GM18909 (cell line): ENCODE measurements at regions not wholly inside any gene's neighbourhood (a gene's known extent, or its start where the extent isn't known, plus 50 kb on each side); places are given as distances from the start of the nearest gene placed in this dataset.
"Not testable (repeated sequence)": the region's sequence is repeated elsewhere in the genome, so short reads cannot be mapped to it uniquely, and the experiment has no call there.

Experiments used
- ATAC-seq: cut with Tn5 transposase; IDR thresholded peaks from one replicate; pipeline ENCODE4 v1.9.1; 2021; ENCODE audit warnings: mild to moderate bottlenecking; ENCODE audit not compliant: unreplicated experiment, poor library complexity

GRCh38 chr17:71592431-71592830 is 528.4 kb upstream of the SOX9 start:
- no peak for ATAC-seq

- no peak for ATAC-seq
Observed at GRCh38 chr17:71593078-71593477, 527.7 kb upstream of the SOX9 start.

GRCh38 chr17:71599583-71599982 is 521.2 kb upstream of the SOX9 start:
- not testable (repeated sequence) for ATAC-seq

DNA sequence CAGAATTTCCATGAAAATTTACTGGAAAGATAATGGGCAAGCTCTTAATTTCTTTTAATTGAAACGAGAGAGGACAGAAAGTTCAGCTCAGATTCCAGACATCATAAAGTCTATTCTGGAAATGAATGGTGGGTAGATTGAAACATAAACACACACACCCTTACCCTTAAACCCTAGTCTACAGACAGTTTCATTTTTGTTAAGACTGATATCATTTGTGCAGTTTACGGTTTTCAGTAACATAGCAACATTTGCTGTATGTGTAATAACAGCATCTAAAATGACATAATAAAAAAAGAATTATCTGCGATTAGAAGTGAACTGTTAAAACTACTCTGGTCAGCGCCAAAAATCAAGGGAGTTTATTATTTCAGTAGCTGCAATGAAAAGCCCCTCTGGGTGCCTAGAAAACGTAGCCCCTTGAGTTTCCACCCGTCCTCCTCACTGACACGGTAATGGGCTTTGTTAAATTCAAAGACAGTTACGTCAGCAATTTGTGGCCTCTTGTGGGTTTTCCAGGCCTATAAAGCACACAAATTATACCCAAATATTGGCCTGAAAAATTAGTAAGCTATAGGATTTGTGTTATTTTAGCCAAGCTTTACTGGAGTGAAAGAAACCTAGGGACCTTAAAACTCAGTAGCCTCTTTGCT is 520.6 kb upstream of the SOX9 start:
- no peak for ATAC-seq

DNA sequence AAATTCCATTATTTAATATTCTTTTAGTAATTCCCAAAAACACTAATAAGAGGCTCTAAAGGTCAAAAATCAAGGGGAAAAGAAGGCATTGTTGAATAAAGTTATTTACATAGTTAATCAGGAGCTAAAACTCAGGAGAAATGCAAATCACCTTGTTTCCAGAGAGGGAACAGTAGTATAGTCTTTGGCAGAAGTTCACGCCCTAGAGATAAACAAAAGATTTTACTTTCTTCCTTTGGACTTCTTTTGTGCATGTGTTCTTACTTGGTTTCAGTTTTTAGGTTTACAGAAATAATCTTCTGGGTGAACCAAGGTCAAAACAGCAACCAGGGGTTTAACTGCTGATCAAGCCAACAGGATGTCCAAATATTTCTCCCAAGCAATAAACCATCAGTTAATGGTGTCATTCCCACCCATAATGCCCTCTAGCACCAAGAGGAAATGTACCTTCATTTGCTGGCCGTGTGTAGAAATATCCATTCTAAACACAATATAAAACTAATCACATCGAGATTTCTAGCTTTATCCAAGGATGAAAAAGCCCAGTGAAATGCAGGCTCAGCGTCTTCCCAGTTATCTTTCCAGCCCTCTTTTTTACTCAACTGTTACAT is 518.8 kb upstream of the SOX9 start:
- no peak for ATAC-seq

DNA sequence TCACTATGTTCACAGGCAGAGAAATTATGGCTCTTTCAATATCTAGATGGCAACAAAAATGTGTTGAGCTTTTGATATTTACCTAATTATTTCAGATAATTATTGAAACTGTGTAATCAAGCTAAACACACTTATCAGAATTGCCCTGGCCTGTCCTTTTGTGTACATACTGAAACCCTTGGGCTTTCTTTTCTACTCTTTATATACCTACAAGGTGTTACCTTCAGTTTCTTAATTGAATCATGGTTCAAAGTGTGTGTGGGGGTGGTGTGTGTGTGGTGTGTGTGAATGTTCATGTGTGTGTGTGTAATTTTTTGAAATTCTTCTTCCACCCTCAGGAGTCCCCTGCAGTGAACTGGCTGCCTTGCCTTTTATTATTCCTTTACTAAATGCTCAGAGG is 506.8 kb upstream of the SOX9 start:
- no peak for ATAC-seq

GRCh38 chr17:71615820-71616219 is 505.0 kb upstream of the SOX9 start:
- ATAC-seq, result no peak

DNA sequence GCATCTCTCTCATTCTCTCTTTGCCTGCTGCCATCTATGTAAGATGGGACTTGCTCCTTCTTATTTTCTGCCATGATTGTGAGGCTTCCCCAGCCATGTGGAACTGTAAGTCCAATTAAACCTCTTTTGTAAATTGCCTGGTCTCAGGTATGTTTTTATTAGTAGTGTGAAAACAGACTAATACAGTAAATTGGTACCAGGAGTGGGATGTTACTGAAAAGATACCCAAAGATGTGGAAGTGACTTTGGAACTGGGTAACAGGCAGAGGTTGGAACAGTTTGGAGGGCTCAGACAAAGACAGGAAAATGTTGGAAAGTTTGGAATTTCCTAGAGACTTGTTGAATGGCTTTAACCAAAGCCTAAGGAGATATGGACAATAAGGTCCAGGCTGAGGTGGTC is 503.1 kb upstream of the SOX9 start:
- not testable (repeated sequence) for ATAC-seq

DNA sequence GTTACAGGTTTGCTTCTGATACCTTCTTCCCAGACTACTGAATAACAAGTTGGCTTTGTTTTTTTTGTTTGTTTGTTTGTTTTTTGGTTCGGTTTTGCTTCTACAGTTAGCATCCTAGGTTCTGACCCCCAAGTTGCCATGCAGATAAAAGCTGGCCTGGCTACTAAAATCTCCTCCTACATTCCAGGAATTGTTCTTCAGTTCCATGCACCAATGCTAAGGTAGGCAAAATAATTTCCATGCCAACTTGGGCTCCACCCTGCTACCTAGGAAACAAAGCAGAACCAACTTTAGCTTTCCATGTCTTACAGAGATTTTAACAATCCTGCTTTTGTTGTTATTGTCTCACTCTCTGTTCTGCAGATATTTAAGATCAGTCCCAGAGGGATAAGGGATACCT is 495.5 kb upstream of the SOX9 start:
- no peak for ATAC-seq

DNA sequence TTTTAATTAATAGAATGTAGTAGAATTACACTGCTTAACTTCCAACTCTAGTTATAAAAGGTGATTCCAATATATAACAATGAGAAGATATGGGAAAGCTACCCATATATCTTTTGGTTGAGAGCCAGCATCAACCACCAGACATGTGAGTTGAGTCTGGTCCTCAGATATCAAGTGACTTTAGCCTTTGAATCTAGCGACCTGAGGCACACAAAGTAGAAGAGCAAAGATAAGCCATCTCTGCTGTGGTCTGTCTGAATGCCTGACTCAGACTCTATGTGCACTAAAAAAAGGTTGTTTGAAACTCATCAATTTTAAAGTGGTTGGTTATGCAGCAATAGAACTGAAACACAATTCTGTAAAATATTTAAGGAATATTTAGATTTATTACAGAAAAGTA is 492.5 kb upstream of the SOX9 start:
- no peak for ATAC-seq

GRCh38 chr17:71631483-71631882 is 489.3 kb upstream of the SOX9 start:
- no peak for ATAC-seq

- no peak for ATAC-seq
Observed at GRCh38 chr17:71632328-71632727, 488.5 kb upstream of the SOX9 start.

GRCh38 chr17:71633391-71633849 is 487.4 kb upstream of the SOX9 start:
- no peak for ATAC-seq

DNA sequence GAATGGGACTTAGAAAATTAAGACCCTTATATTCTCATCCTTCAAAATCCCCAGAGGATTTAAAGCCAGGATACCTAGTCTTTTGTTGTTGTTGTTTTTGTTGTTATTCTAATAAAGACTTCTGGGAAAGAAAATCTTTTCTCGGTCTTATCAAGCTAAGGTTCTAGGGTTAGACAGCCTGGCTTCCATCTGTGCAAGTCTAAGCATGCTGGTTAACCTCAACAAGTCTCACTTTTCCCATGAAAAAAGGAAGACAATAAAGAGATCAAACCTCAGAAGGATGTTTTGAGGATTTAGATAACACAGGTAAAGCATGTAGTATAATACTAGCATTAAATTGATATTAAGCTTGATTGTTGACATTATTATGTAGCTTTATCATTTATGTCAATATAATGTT is 486.4 kb upstream of the SOX9 start:
- no peak for ATAC-seq

- no peak for ATAC-seq
Observed at GRCh38 chr17:71635187-71635586, 485.6 kb upstream of the SOX9 start.

DNA sequence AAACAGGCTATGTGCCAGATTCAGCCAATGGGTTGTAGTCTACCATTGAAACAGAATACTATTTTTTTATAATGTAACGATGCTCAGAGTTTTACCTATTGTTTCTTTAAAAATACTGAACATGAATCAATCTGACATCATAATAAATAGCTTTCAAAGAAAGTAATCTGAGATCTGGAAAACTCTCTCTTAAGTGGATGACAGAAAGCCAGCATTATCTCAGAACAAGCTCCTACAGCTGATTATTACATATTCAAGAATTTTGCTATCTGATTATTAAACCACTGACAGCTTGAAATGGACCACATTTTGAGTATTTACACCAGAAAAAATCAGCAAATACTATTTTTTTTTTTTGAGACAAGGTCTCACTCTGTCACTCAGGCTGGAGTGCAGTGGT is 484.2 kb upstream of the SOX9 start:
- ATAC-seq, result no peak

DNA sequence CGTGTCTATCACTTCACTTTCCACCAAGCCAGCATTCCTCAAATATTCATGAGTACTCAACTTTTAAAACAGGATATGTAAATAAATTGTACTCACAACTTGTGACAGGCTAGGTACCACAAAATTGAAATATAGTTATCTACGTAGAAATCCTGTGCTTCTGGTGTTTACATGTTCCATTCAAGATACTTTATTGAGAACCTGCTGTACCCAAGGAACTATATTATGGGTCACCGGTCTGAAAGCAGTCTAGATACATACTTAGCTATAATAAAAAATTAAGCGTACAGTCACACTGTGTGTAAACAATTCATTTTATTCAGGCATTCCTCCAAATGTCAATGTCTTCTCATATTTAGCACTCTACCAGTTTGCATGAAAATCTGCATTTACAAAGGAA is 482.2 kb upstream of the SOX9 start:
- no peak for ATAC-seq

- ATAC-seq, result no peak
Observed at GRCh38 chr17:71639865-71640264, 481.0 kb upstream of the SOX9 start.

GRCh38 chr17:71646890-71647289 is 473.9 kb upstream of the SOX9 start:
- not testable (repeated sequence) for ATAC-seq

DNA sequence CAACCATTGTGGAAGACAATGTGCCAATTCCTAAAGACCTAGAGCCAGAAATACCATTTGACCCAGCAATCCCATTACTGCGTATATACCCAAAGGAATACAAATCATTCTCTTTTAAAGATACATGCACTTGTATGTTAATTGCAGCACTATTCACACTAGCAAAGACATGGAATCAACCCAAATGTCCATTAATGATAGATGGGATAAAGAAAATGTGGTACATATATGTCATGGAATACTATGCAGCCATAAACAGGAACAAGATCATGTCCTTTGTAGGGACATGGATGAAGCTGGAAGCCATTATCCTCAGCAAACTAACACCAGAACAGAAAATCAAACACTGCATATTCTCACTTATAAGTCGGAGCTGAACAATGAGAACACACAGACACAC is 472.5 kb upstream of the SOX9 start:
- not testable (repeated sequence) for ATAC-seq

DNA sequence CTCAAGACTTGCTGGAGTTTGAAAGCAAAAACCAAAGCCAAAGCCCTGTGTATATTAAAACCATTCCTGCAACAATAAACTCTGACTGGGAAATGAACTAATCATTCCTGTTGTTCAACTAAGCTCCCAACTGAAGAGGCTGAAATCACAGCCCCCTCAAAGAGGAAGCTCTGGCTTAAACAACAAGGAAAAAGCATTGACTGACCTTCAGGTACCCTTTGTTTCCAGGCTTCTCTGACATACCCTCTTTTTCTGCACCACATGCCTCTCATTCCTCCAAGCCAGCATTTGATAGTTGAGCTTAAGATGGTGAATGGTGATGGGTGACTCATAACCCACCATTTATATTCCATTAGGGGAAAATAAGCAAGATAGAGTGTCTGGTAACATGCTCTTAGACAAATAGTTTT is 470.9 kb upstream of the SOX9 start:
- ATAC-seq, result no peak

DNA sequence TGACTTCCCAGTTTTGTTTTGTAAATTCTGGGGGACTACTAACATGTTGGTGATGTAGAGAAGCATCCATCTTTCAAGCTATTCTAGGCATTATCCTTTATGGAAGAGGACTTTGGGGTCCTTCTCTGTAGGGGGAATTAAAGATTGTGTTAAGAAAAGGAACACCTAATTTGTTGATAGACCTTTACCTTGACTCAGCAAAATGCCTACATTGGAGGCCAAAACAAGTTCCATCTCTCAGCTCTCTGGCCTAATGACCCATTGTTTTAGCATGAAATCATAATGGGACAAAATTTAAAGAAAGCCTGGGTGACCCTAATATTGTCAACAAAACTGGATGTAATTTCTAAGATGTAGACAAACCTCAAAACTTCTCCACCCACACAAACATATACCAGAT is 465.3 kb upstream of the SOX9 start:
- ATAC-seq, result no peak
